GM23338 (cell line): ENCODE measurements at regions not wholly inside any gene's neighbourhood (a gene's known extent, or its start where the extent isn't known, plus 50 kb on each side); places are given as distances from the start of the nearest gene placed in this dataset.

ENCODE experiments used
- CREB1 ChIP-seq: fragments of 250-450 bp; sonication (Bioruptor Pico); IDR thresholded peaks from 2 replicates; pipeline ENCODE4 v1.5.0; 2020; ENCODE audit warnings: low read depth, mild to moderate bottlenecking, moderate library complexity
- EZH2 ChIP-seq: fragments of 200-600 bp; sonication (generic); IDR thresholded peaks from one replicate; pipeline ENCODE4 v1.8.0; 2017; ENCODE audit warnings: antibody characterized with exemption, mild to moderate bottlenecking, low read depth; ENCODE audit not compliant: unreplicated experiment
- EZH2phosphoT487 ChIP-seq: fragments of 200-600 bp; sonication (generic); IDR thresholded peaks from one replicate; pipeline ENCODE4 v1.8.1; 2018; ENCODE audit warnings: antibody characterized with exemption; ENCODE audit not compliant: unreplicated experiment
- JUNB ChIP-seq: IDR thresholded peaks from one replicate; pipeline ENCODE4 v1.6.1; 2016; ENCODE audit warnings: antibody characterized with exemption; ENCODE audit not compliant: unreplicated experiment
- NANOG ChIP-seq: IDR thresholded peaks from 2 replicates; pipeline ENCODE4 v1.6.1; 2016; ENCODE audit warnings: antibody characterized with exemption, borderline replicate concordance
- POLR2AphosphoS5 ChIP-seq: IDR thresholded peaks from 2 replicates; pipeline ENCODE4 v1.6.1; 2016; ENCODE audit warnings: antibody characterized with exemption, low read depth
- REST ChIP-seq: IDR thresholded peaks from one replicate; pipeline ENCODE4 v1.6.1; 2018; ENCODE audit warnings: antibody characterized with exemption; ENCODE audit not compliant: unreplicated experiment
- TF ChIP-seq, protein P1 (sequence below), 2 experiments: fragments of 200-600 bp in 1 of 2; sonication (generic) in 1 of 2; conservative IDR thresholded peaks; 2 replicates each; pipeline versions ENCODE4 v1.5.1 to v1.6.1; 2016 to 2017; ENCODE audit warnings: antibody characterized with exemption in 2 of 2, low read depth in 2 of 2, mild to moderate bottlenecking in 2 of 2, moderate library complexity in 1 of 2

- TF ChIP-seq, protein P1, sequence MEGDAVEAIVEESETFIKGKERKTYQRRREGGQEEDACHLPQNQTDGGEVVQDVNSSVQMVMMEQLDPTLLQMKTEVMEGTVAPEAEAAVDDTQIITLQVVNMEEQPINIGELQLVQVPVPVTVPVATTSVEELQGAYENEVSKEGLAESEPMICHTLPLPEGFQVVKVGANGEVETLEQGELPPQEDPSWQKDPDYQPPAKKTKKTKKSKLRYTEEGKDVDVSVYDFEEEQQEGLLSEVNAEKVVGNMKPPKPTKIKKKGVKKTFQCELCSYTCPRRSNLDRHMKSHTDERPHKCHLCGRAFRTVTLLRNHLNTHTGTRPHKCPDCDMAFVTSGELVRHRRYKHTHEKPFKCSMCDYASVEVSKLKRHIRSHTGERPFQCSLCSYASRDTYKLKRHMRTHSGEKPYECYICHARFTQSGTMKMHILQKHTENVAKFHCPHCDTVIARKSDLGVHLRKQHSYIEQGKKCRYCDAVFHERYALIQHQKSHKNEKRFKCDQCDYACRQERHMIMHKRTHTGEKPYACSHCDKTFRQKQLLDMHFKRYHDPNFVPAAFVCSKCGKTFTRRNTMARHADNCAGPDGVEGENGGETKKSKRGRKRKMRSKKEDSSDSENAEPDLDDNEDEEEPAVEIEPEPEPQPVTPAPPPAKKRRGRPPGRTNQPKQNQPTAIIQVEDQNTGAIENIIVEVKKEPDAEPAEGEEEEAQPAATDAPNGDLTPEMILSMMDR (conservative IDR thresholded peaks at IDR 0.05; ENCODE audit: low read depth in 2 of 2) = no peak
- TF ChIP-seq CREB1 (CRISPR knock-in tag) (no peak), EZH2phosphoT487 (no peak), POLR2AphosphoS5 (no peak), REST (no peak), EZH2 (no peak), JUNB (no peak), NANOG (no peak)
These were observed 58.8 kb upstream of the CD302 start for GRCh38 chr2:159856760-159857159.
